HUES6 (cell line): ENCODE measurements at regions not wholly inside any gene's neighbourhood (a gene's known extent, or its start where the extent isn't known, plus 50 kb on each side); places are given as distances from the start of the nearest gene placed in this dataset.

Experiments used
- H3K27ac ChIP-seq: 2 replicates; pipeline ENCODE4 v1.7.0; 2013; ENCODE audit warnings: low read depth, mild to moderate bottlenecking, low read length, inconsistent platforms
- H3K27me3 ChIP-seq: 2 replicates; pipeline ENCODE4 v1.6.1; 2013; ENCODE audit warnings: low read length; ENCODE audit not compliant: control insufficient read depth, insufficient read depth
- H3K36me3 ChIP-seq: 2 replicates; pipeline ENCODE4 v1.6.1; 2013; ENCODE audit warnings: low read length; ENCODE audit not compliant: control insufficient read depth, insufficient read depth
- H3K4me1 ChIP-seq: 2 replicates; pipeline ENCODE4 v1.6.1; 2013; ENCODE audit warnings: low read length; ENCODE audit not compliant: control insufficient read depth, insufficient read depth
- H3K4me3 ChIP-seq: 2 replicates; pipeline ENCODE4 v1.5.1; 2013; ENCODE audit warnings: low read depth, low read length
- H3K9ac ChIP-seq: one replicate; pipeline ENCODE4 v1.6.1; 2013; ENCODE audit warnings: mild to moderate bottlenecking, low read length
- H3K9me3 ChIP-seq: 2 replicates; pipeline ENCODE4 v1.6.1; 2013; ENCODE audit warnings: low read depth, low read length; ENCODE audit not compliant: control insufficient read depth, insufficient read depth

DNA sequence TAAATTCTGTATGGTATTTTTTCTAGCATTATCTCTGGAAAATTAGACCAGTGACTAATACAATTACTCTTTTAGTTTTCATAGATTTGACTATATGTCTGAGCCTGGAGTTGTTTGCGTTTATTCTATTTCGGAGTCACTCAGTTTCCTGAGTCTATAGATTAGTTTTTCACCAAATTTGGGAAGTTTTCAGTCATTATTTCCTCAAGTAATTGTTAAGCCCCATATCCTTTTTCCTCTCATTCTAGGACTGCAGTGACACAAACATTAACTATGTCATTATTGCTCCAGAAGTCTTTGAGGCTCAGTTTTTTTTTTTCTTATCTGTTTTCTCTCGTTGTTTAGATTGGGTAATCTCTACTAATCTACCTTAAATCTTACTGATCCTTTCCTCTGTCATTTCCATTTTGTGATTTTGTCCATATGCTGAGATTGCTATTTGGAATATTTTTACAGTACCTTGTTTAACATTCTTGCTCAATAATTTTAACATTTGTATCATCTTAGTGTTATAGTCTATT lies 886.2 kb downstream of the LTN1 start:
- H3K27ac ChIP-seq: no peak overlapping the region
- H3K36me3 ChIP-seq: no peaks in the 10 kb centered on the region
- H3K4me1 ChIP-seq: no peaks in the 10 kb centered on the region
- H3K9me3 ChIP-seq: no peaks in the 10 kb centered on the region; the same call in 1 of the 2 replicates
- H3K4me3 ChIP-seq: no peak overlapping the region
- H3K9ac ChIP-seq: no peak overlapping the region
- no peaks in the 10 kb centered on the region for H3K27me3 ChIP-seq

DNA sequence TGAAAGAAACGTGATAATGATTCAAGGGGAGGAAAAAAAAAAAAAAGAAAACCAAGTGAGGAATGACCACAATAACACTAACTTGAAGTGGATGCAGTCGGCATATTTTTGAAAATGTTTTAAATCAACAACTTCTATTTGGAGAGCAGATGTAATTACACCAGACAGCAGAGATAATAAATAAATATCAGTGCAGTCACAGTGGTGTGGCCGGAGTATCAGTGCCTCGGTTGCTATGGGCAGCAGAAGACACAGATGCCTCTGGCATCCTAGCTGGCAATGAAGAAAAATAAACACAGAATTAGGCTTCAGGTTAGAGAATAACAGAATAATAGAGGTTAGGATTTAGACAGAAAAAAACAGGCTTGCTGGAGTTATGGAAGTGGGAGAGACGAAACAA lies 888.3 kb downstream of the LTN1 start:
- H3K4me3 ChIP-seq: no peak overlapping the region
- no peak overlapping the region for H3K27ac ChIP-seq
- H3K9ac ChIP-seq: no peak overlapping the region
- no peaks in the 10 kb centered on the region for H3K36me3 ChIP-seq
- H3K27me3 ChIP-seq: no peaks in the 10 kb centered on the region
- no peaks in the 10 kb centered on the region for H3K9me3 ChIP-seq
- no peaks in the 10 kb centered on the region for H3K4me1 ChIP-seq

DNA sequence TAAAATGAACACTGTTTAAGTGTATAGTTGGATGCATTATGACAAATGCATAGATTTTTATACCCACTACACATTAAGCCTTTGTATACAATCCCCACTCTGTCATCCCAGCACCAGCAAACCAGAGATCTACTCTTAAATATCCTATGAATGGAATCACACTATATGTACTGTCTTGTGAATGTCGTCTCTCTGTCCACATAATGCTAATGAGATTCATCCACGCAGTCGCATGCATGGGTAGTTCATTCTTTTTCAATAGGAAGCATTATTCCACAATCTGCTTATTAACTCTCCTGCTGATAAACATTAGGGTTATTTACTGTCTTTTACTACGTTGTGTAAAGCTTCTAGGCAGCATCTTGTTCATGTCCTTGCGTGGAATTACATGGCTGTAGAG lies 892.3 kb downstream of the LTN1 start:
- Histone ChIP-seq H3K9ac (no peak overlapping the region), H3K36me3 (no peaks in the 10 kb centered on the region), H3K4me1 (no peaks in the 10 kb centered on the region), H3K27ac (no peak overlapping the region), H3K27me3 (no peaks in the 10 kb centered on the region), H3K9me3 (no peaks in the 10 kb centered on the region), H3K4me3 (no peak overlapping the region)

- Histone ChIP-seq H3K27me3 (no peaks in the 10 kb centered on the region), H3K9me3 (no peaks in the 10 kb centered on the region), H3K27ac (no peak overlapping the region), H3K36me3 (no peaks in the 10 kb centered on the region), H3K9ac (no peak overlapping the region), H3K4me3 (no peak overlapping the region), H3K4me1 (no peaks in the 10 kb centered on the region)
Measured at GRCh38 chr21:28099001-28099705, 893.5 kb downstream of the LTN1 start.

DNA sequence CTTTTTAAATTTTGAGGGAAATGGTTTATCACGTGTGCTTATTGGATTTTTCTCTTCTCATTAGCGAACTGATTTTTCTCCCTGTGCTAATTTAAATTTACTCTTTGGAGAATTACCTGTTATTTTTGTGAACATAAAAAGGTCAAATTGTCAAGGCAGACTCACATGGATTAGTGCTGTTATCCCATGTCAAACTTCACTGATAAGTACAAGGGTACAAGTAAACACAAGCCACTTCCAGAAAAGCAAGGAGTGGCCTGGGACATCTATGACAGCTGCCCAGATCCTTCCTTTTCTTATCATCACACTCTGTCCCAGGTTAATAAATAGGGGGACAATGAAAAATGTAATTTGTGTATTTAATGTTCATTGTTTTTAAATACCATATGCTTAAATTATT lies 901.2 kb downstream of the LTN1 start:
- Histone ChIP-seq H3K9ac (no peak overlapping the region), H3K36me3 (no peaks in the 10 kb centered on the region), H3K27ac (no peak overlapping the region), H3K4me3 (no peak overlapping the region), H3K9me3 (peaks cover 6% of the 10 kb centered on the region; the same call in 1 of the 2 replicates), H3K4me1 (peaks cover 12% of the 10 kb centered on the region), H3K27me3 (no peaks in the 10 kb centered on the region)

DNA sequence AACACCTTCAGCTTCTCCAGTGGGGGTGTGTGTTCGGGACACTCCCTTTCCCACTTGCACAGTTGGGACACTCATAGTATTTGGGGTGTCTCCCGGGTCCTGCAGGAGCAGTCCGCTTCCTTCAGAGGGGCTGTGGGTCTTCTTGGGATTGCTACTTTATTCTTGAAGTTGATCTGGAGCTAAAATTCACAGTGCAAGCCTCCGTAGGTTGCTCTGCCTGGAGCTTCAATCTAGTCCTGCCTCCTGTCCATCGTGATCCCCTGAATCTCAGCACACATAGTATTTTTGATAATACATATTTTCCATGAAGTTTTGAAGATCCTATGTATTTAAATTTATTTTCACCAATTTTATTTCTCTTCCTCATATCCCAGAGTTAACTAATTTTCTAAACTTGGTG lies 902.1 kb downstream of the LTN1 start:
- Histone ChIP-seq H3K9ac (peak overlapping the region; percentile 30), H3K27me3 (no peaks in the 10 kb centered on the region), H3K4me3 (peak overlapping the region; percentile 12; the same call in 1 of the 2 replicates), H3K36me3 (no peaks in the 10 kb centered on the region), H3K4me1 (peaks cover 12% of the 10 kb centered on the region), H3K27ac (0 out of 2 replicates have a peak overlapping the region, but pooled peaks have one; percentile 41), H3K9me3 (peaks cover 6% of the 10 kb centered on the region; the same call in 1 of the 2 replicates)

DNA sequence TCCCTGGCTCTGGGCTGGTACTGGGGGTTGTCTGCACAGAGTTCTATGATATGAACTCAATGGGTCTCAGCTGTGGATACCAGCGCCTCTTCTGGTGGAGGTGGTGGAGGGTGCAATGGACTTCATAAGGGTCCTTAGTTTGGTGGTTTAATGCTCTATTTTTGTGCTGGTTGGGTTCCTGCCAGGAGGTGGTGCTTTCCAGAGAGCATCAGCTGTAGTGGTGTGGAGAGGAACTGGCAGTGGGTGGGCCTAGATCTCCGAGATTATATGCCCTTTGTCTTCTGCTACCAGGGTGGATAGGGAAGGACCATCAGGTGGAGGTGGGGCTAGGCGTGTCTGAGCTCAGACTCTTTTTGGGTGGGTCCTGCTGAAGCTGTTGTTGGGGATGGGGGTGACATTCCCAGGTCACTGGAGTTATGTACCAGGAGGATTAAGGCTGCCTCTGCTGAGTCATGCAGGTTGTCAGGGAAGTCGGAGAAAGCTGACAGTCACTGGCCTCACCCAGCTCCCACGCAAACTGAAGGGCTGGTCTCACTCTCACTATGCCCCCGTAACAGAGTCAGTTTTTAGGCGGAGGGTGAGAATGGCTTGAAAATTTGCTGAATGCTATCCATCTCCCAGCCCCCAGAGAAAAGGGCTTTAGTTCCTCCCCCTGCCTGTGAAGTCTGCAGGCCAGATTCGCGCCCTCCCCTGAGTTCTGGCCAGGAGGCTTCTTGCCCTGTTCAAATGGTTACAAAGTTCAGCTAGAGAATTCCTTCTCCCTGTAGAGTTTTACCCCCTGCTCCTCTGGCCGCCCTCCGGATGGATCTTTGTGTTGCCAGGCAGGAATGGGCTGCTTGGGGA lies 902.9 kb downstream of the LTN1 start:
- Histone ChIP-seq H3K4me3 (no peak overlapping the region), H3K27me3 (no peaks in the 10 kb centered on the region), H3K27ac (0 out of 2 replicates have a peak overlapping the region, but pooled peaks have one; percentile 41), H3K4me1 (peaks cover 12% of the 10 kb centered on the region), H3K9ac (peak overlapping the region; percentile 30), H3K36me3 (no peaks in the 10 kb centered on the region), H3K9me3 (peaks cover 6% of the 10 kb centered on the region; the same call in 1 of the 2 replicates)

DNA sequence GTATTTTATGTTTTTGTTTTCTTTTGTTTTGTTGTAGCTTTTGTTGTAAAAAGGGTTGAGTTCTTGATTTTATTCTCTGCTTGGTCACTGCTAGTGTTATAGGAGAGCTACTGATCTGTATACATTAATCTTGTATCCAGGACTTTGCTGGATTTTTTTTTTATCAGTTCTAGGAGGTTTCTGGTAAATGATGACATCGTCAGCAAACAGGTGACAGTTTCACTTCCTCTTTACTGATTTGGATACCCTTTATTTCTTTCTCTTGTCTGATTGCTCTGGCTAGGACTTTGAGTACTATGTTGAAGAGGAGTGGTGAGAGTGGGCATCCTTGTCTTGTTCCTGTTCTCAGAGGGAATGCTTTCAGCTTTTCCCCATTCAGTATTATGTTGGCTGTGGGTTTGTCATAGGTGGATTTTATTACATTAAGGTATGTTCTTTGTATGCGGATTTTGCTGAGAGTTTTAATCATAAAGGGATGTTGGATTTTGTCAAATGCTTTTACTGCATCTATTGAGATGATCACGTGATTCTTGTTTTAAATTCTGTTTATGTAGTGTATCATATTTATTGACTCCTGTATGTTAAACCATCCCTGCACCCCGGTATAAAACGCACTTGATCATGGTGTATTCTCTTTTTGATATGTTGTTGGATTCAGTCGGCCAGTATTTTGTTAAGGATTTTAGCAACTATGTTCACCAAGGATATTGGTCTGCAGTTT lies 905.7 kb downstream of the LTN1 start:
- H3K36me3 ChIP-seq: no peaks in the 10 kb centered on the region

DNA sequence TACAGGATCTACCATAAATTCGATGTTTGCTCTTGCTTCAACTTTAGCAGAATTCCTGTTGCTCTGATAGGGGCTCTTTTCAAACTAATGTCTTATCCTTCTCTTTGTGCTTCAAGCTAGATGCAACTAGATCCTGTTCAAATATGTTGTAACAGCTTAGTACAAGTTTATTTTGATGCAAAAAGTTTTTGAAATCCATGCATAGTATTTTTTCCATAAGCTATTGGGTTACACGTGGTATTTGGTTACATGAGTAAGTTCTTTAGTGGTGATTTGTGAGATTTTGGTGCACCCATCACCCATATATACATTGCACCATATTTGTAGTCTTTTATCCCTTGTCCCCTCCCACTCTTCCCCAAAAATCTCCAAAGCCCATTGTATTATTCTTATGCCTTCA lies 907.7 kb downstream of the LTN1 start:
- H3K27ac ChIP-seq: no peak overlapping the region
- no peak overlapping the region for H3K4me3 ChIP-seq
- H3K4me1 ChIP-seq: peaks cover 6% of the 10 kb centered on the region
- H3K9me3 ChIP-seq: peaks cover 6% of the 10 kb centered on the region; the same call in 1 of the 2 replicates
- no peaks in the 10 kb centered on the region for H3K36me3 ChIP-seq
- no peak overlapping the region for H3K9ac ChIP-seq
- H3K27me3 ChIP-seq: no peaks in the 10 kb centered on the region

More for the DNA sequence above, 905.7 kb downstream of the LTN1 start:
- H3K27ac ChIP-seq: no peak overlapping the region
- H3K9me3 ChIP-seq: peaks cover 6% of the 10 kb centered on the region; the same call in 1 of the 2 replicates
- H3K4me1 ChIP-seq: peaks cover 12% of the 10 kb centered on the region
- H3K9ac ChIP-seq: no peak overlapping the region
- no peak overlapping the region for H3K4me3 ChIP-seq
- no peaks in the 10 kb centered on the region for H3K27me3 ChIP-seq

- Histone ChIP-seq H3K36me3 (no peaks in the 10 kb centered on the region), H3K9me3 (peaks cover 3% of the 10 kb centered on the region; the same call in 1 of the 2 replicates), H3K27me3 (no peaks in the 10 kb centered on the region), H3K27ac (no peak overlapping the region), H3K4me1 (peaks cover 5% of the 10 kb centered on the region; the same call in 1 of the 2 replicates), H3K4me3 (no peak overlapping the region), H3K9ac (no peak overlapping the region)
Measured at GRCh38 chr21:28083350-28083749, 909.3 kb downstream of the LTN1 start.
